ACC112 (cell line): ENCODE measurements at regions not wholly inside any gene's neighbourhood (a gene's known extent, or its start where the extent isn't known, plus 50 kb on each side); places are given as distances from the start of the nearest gene placed in this dataset.
"Not testable (repeated sequence)": the region's sequence is repeated elsewhere in the genome, so short reads cannot be mapped to it uniquely, and the experiment has no call there.

Source experiments
- H2AFZ ChIP-seq: fragments of 200-600 bp; sonication (generic); one replicate; pipeline ENCODE4 v1.6.0; 2017; ENCODE audit warnings: antibody characterized with exemption, low read length; ENCODE audit not compliant: unreplicated experiment
- H3K27ac ChIP-seq: fragments of 200-600 bp; sonication (generic); 2 replicates; pipeline ENCODE4 v1.5.1; 2014; ENCODE audit warnings: low read depth, mild to moderate bottlenecking, antibody characterized with exemption, low read length, moderate library complexity
- H3K27me3 ChIP-seq: fragments of 200-600 bp; sonication (generic); 2 replicates; pipeline ENCODE4 v1.6.1; 2014; ENCODE audit warnings: mild to moderate bottlenecking, antibody characterized with exemption, low read length, moderate library complexity, mixed read lengths; ENCODE audit not compliant: insufficient read depth
- H3K36me3 ChIP-seq: fragments of 200-600 bp; sonication (generic); 2 replicates; pipeline ENCODE4 v1.6.1; 2016; ENCODE audit warnings: mild to moderate bottlenecking, antibody characterized with exemption, low read length, moderate library complexity, mixed read lengths; ENCODE audit not compliant: insufficient read depth
- H3K4me1 ChIP-seq: fragments of 200-600 bp; sonication (generic); one replicate; pipeline ENCODE4 v1.6.1; 2016; ENCODE audit warnings: low read length, mixed read lengths; ENCODE audit not compliant: insufficient read depth, unreplicated experiment, control insufficient read depth
- H3K4me3 ChIP-seq: fragments of 200-600 bp; sonication (generic); 2 replicates; pipeline ENCODE4 v1.5.1; 2014; ENCODE audit warnings: mild to moderate bottlenecking, low read depth, low read length
- H3K79me2 ChIP-seq: fragments of 200-600 bp; sonication (generic); one replicate; pipeline ENCODE4 v1.6.0; 2016; ENCODE audit warnings: low read length; ENCODE audit not compliant: control insufficient read depth, unreplicated experiment, insufficient read depth

- no peaks in the 10 kb centered on the region for H3K36me3 ChIP-seq
- no peak overlapping the region for H3K27ac ChIP-seq
- no peaks in the 10 kb centered on the region for H3K27me3 ChIP-seq
- H3K79me2 ChIP-seq, result no peaks in the 10 kb centered on the region
- H2AFZ ChIP-seq, result no peak overlapping the region
- H3K4me3 ChIP-seq, result no peak overlapping the region
- H3K4me1 ChIP-seq, result no peaks in the 10 kb centered on the region
These were observed 228.4 kb upstream of the RSPO3 start for GRCh38 chr6:126890055-126890454.

- Histone ChIP-seq H3K4me1 (no peaks in the 10 kb centered on the region), H3K36me3 (no peaks in the 10 kb centered on the region), H3K27ac (no peak overlapping the region), H2AFZ (no peak overlapping the region), H3K27me3 (no peaks in the 10 kb centered on the region), H3K4me3 (no peak overlapping the region), H3K79me2 (no peaks in the 10 kb centered on the region)
These were observed 227.3 kb upstream of the RSPO3 start for GRCh38 chr6:126891158-126891557.

- H3K27me3 ChIP-seq, H2AFZ ChIP-seq, H3K36me3 ChIP-seq, H3K4me1 ChIP-seq, H3K27ac ChIP-seq, H3K79me2 ChIP-seq, H3K4me3 ChIP-seq: not testable (repeated sequence)
These were observed 225.6 kb upstream of the RSPO3 start for GRCh38 chr6:126892869-126893268.

- no peaks in the 10 kb centered on the region for H3K79me2 ChIP-seq
- H3K36me3 ChIP-seq, result no peaks in the 10 kb centered on the region
- H3K4me3 ChIP-seq, result no peak overlapping the region
- no peak overlapping the region for H2AFZ ChIP-seq
- no peak overlapping the region for H3K27ac ChIP-seq
- no peaks in the 10 kb centered on the region for H3K4me1 ChIP-seq
- no peaks in the 10 kb centered on the region for H3K27me3 ChIP-seq
These were observed 220.7 kb upstream of the RSPO3 start for GRCh38 chr6:126897758-126898157.

DNA sequence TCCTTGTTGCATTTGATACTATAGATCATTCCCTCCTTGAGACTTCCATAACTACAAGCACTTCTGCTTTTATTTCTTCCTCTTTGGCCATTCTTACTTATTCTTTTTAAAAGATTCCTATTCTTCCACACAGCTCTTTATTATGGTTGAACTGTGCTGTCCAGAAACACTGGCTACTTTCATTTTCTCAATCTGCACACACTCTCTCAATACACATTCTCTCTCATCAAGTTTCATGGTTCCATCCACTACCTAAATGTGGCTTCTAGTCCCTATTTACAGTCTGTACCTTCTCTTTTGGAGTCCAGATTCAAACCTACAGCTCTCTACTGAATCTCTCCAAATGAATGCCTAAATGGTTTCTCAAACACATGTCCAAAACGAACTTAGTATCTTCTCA is 214.3 kb upstream of the RSPO3 start:
- Histone ChIP-seq H3K27me3 (no peaks in the 10 kb centered on the region), H3K4me3 (no peak overlapping the region), H3K4me1 (peaks cover 9% of the 10 kb centered on the region), H3K79me2 (no peaks in the 10 kb centered on the region), H3K27ac (no peak overlapping the region), H3K36me3 (no peaks in the 10 kb centered on the region), H2AFZ (peak overlapping the region; percentile 62)

- no peaks in the 10 kb centered on the region for H3K79me2 ChIP-seq
- H3K27me3 ChIP-seq, result no peaks in the 10 kb centered on the region
- no peak overlapping the region for H3K4me3 ChIP-seq
- H3K4me1 ChIP-seq, result peaks cover 9% of the 10 kb centered on the region
- H3K36me3 ChIP-seq, result no peaks in the 10 kb centered on the region
- H3K27ac ChIP-seq, result no peak overlapping the region
- no peak overlapping the region for H2AFZ ChIP-seq
These were observed 212.6 kb upstream of the RSPO3 start for GRCh38 chr6:126905917-126906316.

DNA sequence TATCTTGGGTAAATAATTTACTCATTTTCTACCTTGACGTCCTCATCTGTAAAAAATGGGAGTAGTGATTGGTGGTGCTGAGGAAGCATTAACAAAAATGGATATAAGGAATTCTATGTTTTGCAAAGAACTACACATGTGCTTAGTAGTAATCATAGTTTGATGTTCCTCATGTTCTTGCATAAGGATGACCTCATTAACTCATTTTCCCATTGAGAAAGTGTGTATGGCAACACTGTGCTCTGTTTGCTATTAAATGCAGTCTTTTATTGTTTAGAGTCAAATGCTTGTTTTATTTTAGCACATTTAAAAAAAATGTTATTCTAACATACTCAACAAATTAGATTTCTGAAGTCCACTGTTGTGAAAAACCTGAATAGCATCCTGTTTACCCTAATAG is 211.2 kb upstream of the RSPO3 start:
- Histone ChIP-seq H3K27ac (no peak overlapping the region), H3K27me3 (no peaks in the 10 kb centered on the region), H2AFZ (no peak overlapping the region), H3K36me3 (no peaks in the 10 kb centered on the region), H3K4me3 (no peak overlapping the region), H3K79me2 (no peaks in the 10 kb centered on the region), H3K4me1 (peaks cover 9% of the 10 kb centered on the region)

DNA sequence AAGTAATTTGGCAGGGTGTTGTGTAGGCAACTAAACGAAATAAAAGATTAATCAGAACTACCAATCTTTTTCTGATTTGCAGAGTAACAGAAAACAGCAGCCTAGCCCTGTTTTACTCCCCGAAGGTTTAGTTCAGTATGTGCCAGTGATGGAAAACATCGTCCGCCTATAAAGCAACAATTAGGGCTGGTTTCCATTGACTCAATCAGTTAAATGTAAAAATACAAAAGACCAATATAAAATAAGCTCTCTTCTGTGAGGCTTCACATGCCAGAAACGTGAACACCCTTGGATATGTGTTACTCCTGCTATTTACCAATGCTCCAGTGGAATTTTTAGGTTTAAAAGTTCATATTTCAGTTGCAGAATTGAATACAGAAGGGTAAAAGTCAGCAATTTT is 210.5 kb upstream of the RSPO3 start:
- Histone ChIP-seq H2AFZ (no peak overlapping the region), H3K27me3 (no peaks in the 10 kb centered on the region), H3K4me3 (no peak overlapping the region), H3K27ac (no peak overlapping the region), H3K36me3 (no peaks in the 10 kb centered on the region), H3K4me1 (peaks cover 9% of the 10 kb centered on the region), H3K79me2 (no peaks in the 10 kb centered on the region)

DNA sequence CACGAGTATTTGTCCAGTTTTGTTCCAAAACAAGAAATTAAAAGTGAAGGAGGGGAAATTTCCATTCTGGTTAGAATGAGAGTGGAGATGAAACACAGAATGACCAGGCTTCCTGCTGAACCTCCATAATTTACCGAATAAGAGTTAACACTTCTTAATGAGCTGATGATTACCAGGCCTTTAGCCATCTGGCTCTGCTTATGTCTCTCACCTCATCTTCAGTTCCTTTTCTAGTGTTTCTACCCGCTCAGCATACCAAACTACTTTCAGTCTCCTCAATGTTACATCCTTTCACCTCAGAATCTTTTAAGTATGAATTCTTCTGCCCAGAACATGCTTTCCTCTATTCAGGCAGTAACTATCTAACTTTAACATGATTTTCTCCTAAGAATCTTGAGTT is 209.0 kb upstream of the RSPO3 start:
- Histone ChIP-seq H3K79me2 (no peaks in the 10 kb centered on the region), H3K4me3 (no peak overlapping the region), H2AFZ (no peak overlapping the region), H3K27me3 (no peaks in the 10 kb centered on the region), H3K27ac (no peak overlapping the region), H3K4me1 (peaks cover 9% of the 10 kb centered on the region), H3K36me3 (no peaks in the 10 kb centered on the region)

DNA sequence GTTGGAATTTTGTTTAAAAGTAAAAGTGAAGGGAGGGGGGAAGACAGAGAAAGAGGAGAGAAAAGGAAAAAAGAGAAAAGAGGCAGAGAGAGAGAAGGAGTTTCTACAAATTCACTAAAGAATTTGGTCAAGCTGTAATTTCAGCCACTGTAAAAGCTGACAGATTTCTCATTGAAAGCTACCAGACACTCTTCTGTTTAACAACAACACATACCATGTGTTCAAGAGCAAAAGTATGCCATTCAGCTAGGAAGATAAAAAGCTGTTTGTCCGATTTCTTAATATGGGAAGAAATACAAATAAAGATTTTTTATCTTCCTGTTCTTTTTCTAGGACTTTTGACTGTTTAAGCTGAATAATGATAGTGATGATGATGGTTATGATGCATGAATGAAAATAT is 204.8 kb upstream of the RSPO3 start:
- Histone ChIP-seq H3K36me3 (no peaks in the 10 kb centered on the region), H3K79me2 (no peaks in the 10 kb centered on the region), H3K4me3 (no peak overlapping the region), H3K27ac (no peak overlapping the region), H3K4me1 (no peaks in the 10 kb centered on the region), H3K27me3 (no peaks in the 10 kb centered on the region), H2AFZ (no peak overlapping the region)

- H3K27ac ChIP-seq, result no peak overlapping the region
- H3K79me2 ChIP-seq, result no peaks in the 10 kb centered on the region
- H3K4me1 ChIP-seq, result peaks cover 2% of the 10 kb centered on the region
- no peaks in the 10 kb centered on the region for H3K36me3 ChIP-seq
- H3K27me3 ChIP-seq, result no peaks in the 10 kb centered on the region
- no peak overlapping the region for H3K4me3 ChIP-seq
- no peak overlapping the region for H2AFZ ChIP-seq
These were observed 204.3 kb upstream of the RSPO3 start for GRCh38 chr6:126914172-126914571.

GRCh38 chr6:126914801-126915200 is 203.7 kb upstream of the RSPO3 start:
- H3K36me3 ChIP-seq, result no peaks in the 10 kb centered on the region
- H3K27me3 ChIP-seq, result no peaks in the 10 kb centered on the region
- peaks cover 9% of the 10 kb centered on the region for H3K4me1 ChIP-seq
- no peak overlapping the region for H3K4me3 ChIP-seq
- H2AFZ ChIP-seq, result no peak overlapping the region
- no peak overlapping the region for H3K27ac ChIP-seq
- H3K79me2 ChIP-seq, result no peaks in the 10 kb centered on the region
